Panc1 (cell line): ENCODE measurements at regions not wholly inside any gene's neighbourhood (a gene's known extent, or its start where the extent isn't known, plus 50 kb on each side); places are given as distances from the start of the nearest gene placed in this dataset.

Experiments used
- ATAC-seq: fragments of 200-7000 bp; cut with Tn5 transposase; 2 replicates; pipeline ENCODE4 v1.9.1; 2020; ENCODE audit warnings: mild to moderate bottlenecking, moderate library complexity
- BruUV-seq: library from RNA; stranded (reverse); fragments of 400-500 nt; replicated peaks from 2 replicates; lab custom pipeline; 2021; lab: Mats Ljungman, UMichigan
- CTCF ChIA-PET: fragments of 300-600 bp; sonication (Branson Sonifier 250); formaldehyde crosslinking; loops from one replicate; lab custom pipeline; 2022; ENCODE audit warnings: antibody characterized with exemption; lab: Charles Lee
- POLR2A ChIA-PET: fragments of 300-600 bp; sonication (Branson Sonifier 250); formaldehyde crosslinking; loops from one replicate; lab custom pipeline; 2022; ENCODE audit warnings: antibody characterized with exemption; lab: Charles Lee
- DNase-seq: peaks from one replicate; pipeline ENCODE4 v3.0.0-alpha.2; 2010; ENCODE audit warnings: low read depth, low spot score
- H3K27ac ChIP-seq: 2 replicates; pipeline ENCODE4 v1.5.1; 2011; ENCODE audit warnings: mild to moderate bottlenecking, low read length, inconsistent platforms
- H3K27me3 ChIP-seq: fragments of 200-500 bp; sonication (Bioruptor generic); 2 replicates; pipeline ENCODE4 v1.6.0; 2014; ENCODE audit warnings: low read length, inconsistent platforms; ENCODE audit not compliant: control insufficient read depth, insufficient read depth
- H3K36me3 ChIP-seq: fragments of 200-500 bp; sonication (Bioruptor generic); 2 replicates; pipeline ENCODE4 v1.5.1; 2014; ENCODE audit warnings: inconsistent platforms, mild to moderate bottlenecking, low read length, moderate library complexity; ENCODE audit not compliant: control insufficient read depth, insufficient read depth
- H3K4me1 ChIP-seq: 2 replicates; pipeline ENCODE4 v1.5.1; 2011; ENCODE audit warnings: inconsistent platforms, mild to moderate bottlenecking, low read length, moderate library complexity; ENCODE audit not compliant: control insufficient read depth, insufficient read depth
- H3K4me3 ChIP-seq, 2 experiments: 2 replicates each; pipeline ENCODE4 v1.5.1; 2011 to 2012; ENCODE audit warnings: low read depth in 2 of 2, low read length in 2 of 2, mild to moderate bottlenecking in 2 of 2, inconsistent platforms in 1 of 2, moderate library complexity in 1 of 2
- H3K9me3 ChIP-seq: fragments of 200-500 bp; sonication (Bioruptor generic); 2 replicates; pipeline ENCODE4 v1.5.1; 2014; ENCODE audit warnings: low read depth, mild to moderate bottlenecking, inconsistent platforms, low read length, moderate library complexity; ENCODE audit not compliant: control insufficient read depth, insufficient read depth
- POLR2AphosphoS5 ChIP-seq: IDR thresholded peaks from 2 replicates; pipeline ENCODE4 v1.6.1; 2012; ENCODE audit warnings: mild to moderate bottlenecking, low read depth, low read length, moderate library complexity
- SIN3A ChIP-seq: IDR thresholded peaks from 2 replicates; pipeline ENCODE4 v1.6.1; 2012; ENCODE audit warnings: low read depth, mild to moderate bottlenecking, low read length, moderate library complexity, borderline replicate concordance; ENCODE audit not compliant: insufficient read depth
- TCF7L2 ChIP-seq: IDR thresholded peaks from 2 replicates; pipeline ENCODE4 v1.6.1; 2011; ENCODE audit warnings: mild to moderate bottlenecking, low read depth, low read length, inconsistent platforms
- in situ Hi-C: cut with HindIII; loops from 2 replicates; pipeline ENCODE4 v1.10.0; 2016; ENCODE audit warnings: low sequenced_read_pairs, low pct_unique_long_range_greater_than_20kb
- intact Hi-C: fragments of 100-400 bp; cut with micrococcal nuclease; formaldehyde crosslinking; loops from one replicate; pipeline ENCODE4 v1.10.0; 2022; ENCODE audit not compliant: unreplicated experiment
- TF ChIP-seq, protein P1 (sequence below), 2 experiments: IDR thresholded peaks; 2 replicates each; pipeline ENCODE4 v1.6.1; 2011 to 2012; ENCODE audit warnings: low read depth in 2 of 2, control low read depth in 1 of 2, low read length in 1 of 2, mild to moderate bottlenecking in 1 of 2, moderate library complexity in 1 of 2; ENCODE audit not compliant: insufficient read depth in 1 of 2
- TF ChIP-seq, protein P2 (sequence below): fragments of 450-650 bp; IDR thresholded peaks from 2 replicates; pipeline ENCODE4 v1.5.1; 2017; ENCODE audit warnings: mild to moderate bottlenecking

DNA sequence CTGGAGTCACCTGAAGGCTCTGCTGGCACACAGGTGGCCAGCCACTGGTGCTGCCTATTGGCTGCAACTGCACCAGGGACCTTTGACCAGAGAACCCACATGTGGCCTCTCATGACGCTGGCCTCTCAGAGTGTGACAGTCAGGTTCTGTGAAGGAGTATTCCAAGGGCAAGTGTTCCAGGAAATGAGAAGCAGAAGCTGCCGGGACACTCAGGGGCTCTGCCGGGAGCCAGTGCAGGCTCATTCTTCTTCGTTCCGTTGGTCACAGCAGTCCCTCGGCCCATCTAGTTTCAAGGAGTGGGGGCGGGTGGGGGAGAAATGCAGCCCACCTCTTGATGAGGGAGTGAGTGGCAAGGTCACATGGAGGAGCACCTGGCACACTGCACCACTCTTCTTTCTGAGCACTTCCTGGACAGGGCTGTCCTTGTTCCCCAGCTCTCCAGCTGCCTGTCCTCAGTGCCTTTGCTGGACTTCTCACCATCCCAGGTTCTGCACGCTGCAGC lies 237.5 kb downstream of the GADD45G start:
- DNase-seq, result no peak

DNA sequence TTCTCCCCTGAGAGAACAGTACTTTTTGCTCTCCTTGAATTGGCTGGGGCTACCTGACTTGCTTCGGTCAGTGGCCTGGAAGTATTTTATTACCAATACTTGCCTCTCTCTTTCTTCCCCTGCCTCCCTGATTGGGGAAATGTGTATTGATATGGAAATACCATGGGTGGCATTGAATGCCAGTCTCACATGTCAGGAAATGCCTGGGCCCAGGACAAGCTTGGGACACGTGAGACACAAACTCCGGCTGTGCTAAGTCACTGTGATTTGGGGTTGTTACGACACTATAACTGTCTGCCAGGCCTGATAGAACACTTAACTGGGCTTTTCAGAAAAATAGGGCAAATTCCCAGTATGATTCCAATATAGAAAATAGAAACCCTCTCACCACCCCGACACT lies 238.3 kb downstream of the GADD45G start:
- DNase-seq (no peak), ATAC-seq (no peak)
- in situ Hi-C loops, result no loop called here
- ChIA-PET POLR2A (no interaction called here), CTCF (no interaction called here)
- intact Hi-C loops, result no loop called here
- no TSS peak for BruUV-seq
- TF ChIP-seq TCF7L2 (no peak), SIN3A (no peak), POLR2AphosphoS5 (no peak)
- TF ChIP-seq, protein P1, sequence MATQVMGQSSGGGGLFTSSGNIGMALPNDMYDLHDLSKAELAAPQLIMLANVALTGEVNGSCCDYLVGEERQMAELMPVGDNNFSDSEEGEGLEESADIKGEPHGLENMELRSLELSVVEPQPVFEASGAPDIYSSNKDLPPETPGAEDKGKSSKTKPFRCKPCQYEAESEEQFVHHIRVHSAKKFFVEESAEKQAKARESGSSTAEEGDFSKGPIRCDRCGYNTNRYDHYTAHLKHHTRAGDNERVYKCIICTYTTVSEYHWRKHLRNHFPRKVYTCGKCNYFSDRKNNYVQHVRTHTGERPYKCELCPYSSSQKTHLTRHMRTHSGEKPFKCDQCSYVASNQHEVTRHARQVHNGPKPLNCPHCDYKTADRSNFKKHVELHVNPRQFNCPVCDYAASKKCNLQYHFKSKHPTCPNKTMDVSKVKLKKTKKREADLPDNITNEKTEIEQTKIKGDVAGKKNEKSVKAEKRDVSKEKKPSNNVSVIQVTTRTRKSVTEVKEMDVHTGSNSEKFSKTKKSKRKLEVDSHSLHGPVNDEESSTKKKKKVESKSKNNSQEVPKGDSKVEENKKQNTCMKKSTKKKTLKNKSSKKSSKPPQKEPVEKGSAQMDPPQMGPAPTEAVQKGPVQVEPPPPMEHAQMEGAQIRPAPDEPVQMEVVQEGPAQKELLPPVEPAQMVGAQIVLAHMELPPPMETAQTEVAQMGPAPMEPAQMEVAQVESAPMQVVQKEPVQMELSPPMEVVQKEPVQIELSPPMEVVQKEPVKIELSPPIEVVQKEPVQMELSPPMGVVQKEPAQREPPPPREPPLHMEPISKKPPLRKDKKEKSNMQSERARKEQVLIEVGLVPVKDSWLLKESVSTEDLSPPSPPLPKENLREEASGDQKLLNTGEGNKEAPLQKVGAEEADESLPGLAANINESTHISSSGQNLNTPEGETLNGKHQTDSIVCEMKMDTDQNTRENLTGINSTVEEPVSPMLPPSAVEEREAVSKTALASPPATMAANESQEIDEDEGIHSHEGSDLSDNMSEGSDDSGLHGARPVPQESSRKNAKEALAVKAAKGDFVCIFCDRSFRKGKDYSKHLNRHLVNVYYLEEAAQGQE (IDR thresholded peaks at IDR 0.05; ENCODE audit: insufficient read depth in 1 of 2, low read depth in 2 of 2, low read length in 1 of 2), result no peak
- TF ChIP-seq, protein P2, sequence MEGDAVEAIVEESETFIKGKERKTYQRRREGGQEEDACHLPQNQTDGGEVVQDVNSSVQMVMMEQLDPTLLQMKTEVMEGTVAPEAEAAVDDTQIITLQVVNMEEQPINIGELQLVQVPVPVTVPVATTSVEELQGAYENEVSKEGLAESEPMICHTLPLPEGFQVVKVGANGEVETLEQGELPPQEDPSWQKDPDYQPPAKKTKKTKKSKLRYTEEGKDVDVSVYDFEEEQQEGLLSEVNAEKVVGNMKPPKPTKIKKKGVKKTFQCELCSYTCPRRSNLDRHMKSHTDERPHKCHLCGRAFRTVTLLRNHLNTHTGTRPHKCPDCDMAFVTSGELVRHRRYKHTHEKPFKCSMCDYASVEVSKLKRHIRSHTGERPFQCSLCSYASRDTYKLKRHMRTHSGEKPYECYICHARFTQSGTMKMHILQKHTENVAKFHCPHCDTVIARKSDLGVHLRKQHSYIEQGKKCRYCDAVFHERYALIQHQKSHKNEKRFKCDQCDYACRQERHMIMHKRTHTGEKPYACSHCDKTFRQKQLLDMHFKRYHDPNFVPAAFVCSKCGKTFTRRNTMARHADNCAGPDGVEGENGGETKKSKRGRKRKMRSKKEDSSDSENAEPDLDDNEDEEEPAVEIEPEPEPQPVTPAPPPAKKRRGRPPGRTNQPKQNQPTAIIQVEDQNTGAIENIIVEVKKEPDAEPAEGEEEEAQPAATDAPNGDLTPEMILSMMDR, result no peak
- no peak overlapping the region for H3K4me3 ChIP-seq
- H3K9me3 ChIP-seq, result no peaks in the 10 kb centered on the region
- no peaks in the 10 kb centered on the region for H3K27me3 ChIP-seq
- H3K27ac ChIP-seq, result no peak overlapping the region
- H3K36me3 ChIP-seq, result no peaks in the 10 kb centered on the region
- no peaks in the 10 kb centered on the region for H3K4me1 ChIP-seq

More for the DNA sequence above, 237.5 kb downstream of the GADD45G start:
- ATAC-seq, result no peak
- no peaks in the 10 kb centered on the region for H3K27me3 ChIP-seq
- no peak overlapping the region for H3K4me3 ChIP-seq
- ChIA-PET POLR2A (no interaction called here), CTCF (no interaction called here)
- H3K9me3 ChIP-seq, result no peaks in the 10 kb centered on the region
- in situ Hi-C loops (no loop called here), intact Hi-C loops (no loop called here)
- no TSS peak for BruUV-seq
- H3K27ac ChIP-seq, result no peak overlapping the region
- H3K36me3 ChIP-seq, result no peaks in the 10 kb centered on the region
- TF ChIP-seq SIN3A, result no peak
- TF ChIP-seq, protein P1 (IDR thresholded peaks at IDR 0.05; ENCODE audit: insufficient read depth in 1 of 2, low read depth in 2 of 2, low read length in 1 of 2), result no peak
- TF ChIP-seq POLR2AphosphoS5, result no peak
- TF ChIP-seq, protein P2, result no peak
- TF ChIP-seq TCF7L2, result no peak
- no peaks in the 10 kb centered on the region for H3K4me1 ChIP-seq
